Activated T-cell treated with anti-CD3 and anti-CD28 coated beads, Interleukin-2, amount 50 U/mL, for 24 hours (primary cell): ENCODE measurements at regions not wholly inside any gene's neighbourhood (a gene's known extent, or its start where the extent isn't known, plus 50 kb on each side); places are given as distances from the start of the nearest gene placed in this dataset.

Experiments used
- DNase-seq: peaks from one replicate; pipeline ENCODE4 v3.0.0-alpha.2; 2020
- H3K27ac Mint-ChIP-seq: 2 replicates; pipeline ENCODE4 v1.8.0; 2020; ENCODE audit warnings: mild to moderate bottlenecking, mixed read lengths
- H3K27me3 Mint-ChIP-seq: 2 replicates; pipeline ENCODE4 v1.8.0; 2020; ENCODE audit warnings: mixed read lengths
- H3K36me3 Mint-ChIP-seq: 2 replicates; pipeline ENCODE4 v1.8.0; 2020; ENCODE audit warnings: low read depth, mixed read lengths
- H3K4me1 Mint-ChIP-seq: 2 replicates; pipeline ENCODE4 v1.8.0; 2020; ENCODE audit warnings: low read depth, mixed read lengths
- H3K4me3 Mint-ChIP-seq: 2 replicates; pipeline ENCODE4 v1.8.0; 2020; ENCODE audit warnings: mild to moderate bottlenecking, moderate library complexity, mixed read lengths
- H3K9me3 Mint-ChIP-seq: 2 replicates; pipeline ENCODE4 v1.8.0; 2020; ENCODE audit warnings: mixed read lengths

DNA sequence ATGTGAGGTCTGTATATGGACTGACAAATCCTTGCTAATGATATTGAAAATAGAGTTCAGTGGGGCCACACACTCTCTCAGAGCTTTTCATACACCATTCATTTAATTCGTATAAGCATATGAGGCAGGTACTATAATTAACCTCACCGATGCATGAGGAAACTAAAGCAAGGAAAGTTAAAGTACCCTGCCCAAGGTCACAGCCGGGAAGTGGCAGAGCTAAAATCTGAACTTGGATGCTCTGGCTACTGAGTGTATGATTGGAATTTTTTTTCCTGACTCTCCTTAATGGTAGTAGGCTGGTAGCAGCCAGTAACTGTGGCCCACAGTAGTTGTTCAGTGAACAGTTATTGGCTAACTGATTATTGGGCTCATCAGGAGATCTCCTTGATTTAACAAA is 135.3 kb downstream of the NUDT12 start:
- H3K27me3 Mint-ChIP-seq = peaks cover 12% of the 10 kb centered on the region
- H3K4me3 Mint-ChIP-seq = no peak overlapping the region
- H3K9me3 Mint-ChIP-seq = no peaks in the 10 kb centered on the region
- DNase-seq = no peak
- no peaks in the 10 kb centered on the region for H3K4me1 Mint-ChIP-seq
- no peaks in the 10 kb centered on the region for H3K36me3 Mint-ChIP-seq
- no peak overlapping the region for H3K27ac Mint-ChIP-seq

GRCh38 chr5:103425686-103426454 is 136.7 kb downstream of the NUDT12 start:
- Mint-ChIP-seq H3K9me3 (no peaks in the 10 kb centered on the region), H3K4me3 (no peak overlapping the region), H3K4me1 (no peaks in the 10 kb centered on the region), H3K27ac (no peak overlapping the region), H3K36me3 (no peaks in the 10 kb centered on the region), H3K27me3 (peaks cover 10% of the 10 kb centered on the region)
- no peak for DNase-seq

GRCh38 chr5:103424453-103425205 is 138.0 kb downstream of the NUDT12 start:
- Mint-ChIP-seq H3K36me3 (no peaks in the 10 kb centered on the region), H3K9me3 (no peaks in the 10 kb centered on the region), H3K4me3 (no peak overlapping the region), H3K4me1 (no peaks in the 10 kb centered on the region), H3K27me3 (peaks cover 14% of the 10 kb centered on the region), H3K27ac (no peak overlapping the region)
- DNase-seq = no peak

- DNase-seq = no peak
- no peak overlapping the region for H3K27ac Mint-ChIP-seq
- H3K36me3 Mint-ChIP-seq = no peaks in the 10 kb centered on the region
- no peak overlapping the region for H3K4me3 Mint-ChIP-seq
- no peaks in the 10 kb centered on the region for H3K4me1 Mint-ChIP-seq
- H3K27me3 Mint-ChIP-seq = peaks cover 14% of the 10 kb centered on the region
- H3K9me3 Mint-ChIP-seq = no peaks in the 10 kb centered on the region
Observed at GRCh38 chr5:103424026-103424425, 138.6 kb downstream of the NUDT12 start.

DNA sequence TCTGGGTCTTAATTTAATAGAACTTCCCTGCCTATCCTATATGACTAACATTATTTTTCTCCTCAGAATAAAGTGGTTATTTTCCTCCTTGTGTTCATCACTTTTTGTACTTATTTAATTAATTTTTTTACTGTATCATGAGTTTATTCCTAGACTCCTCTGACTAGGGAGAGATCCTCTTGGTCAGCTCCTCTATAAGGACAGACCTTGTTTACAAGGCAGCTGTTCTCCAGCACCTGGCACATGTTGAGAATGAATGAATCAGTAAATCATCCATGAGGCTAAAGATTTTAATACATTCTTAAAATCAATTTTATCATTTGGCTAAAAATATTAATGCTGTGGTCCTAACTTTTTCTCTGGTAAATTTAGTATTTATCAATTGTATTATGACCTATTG is 139.8 kb downstream of the NUDT12 start:
- Mint-ChIP-seq H3K4me1 (no peaks in the 10 kb centered on the region), H3K27ac (no peak overlapping the region), H3K4me3 (no peak overlapping the region), H3K9me3 (no peaks in the 10 kb centered on the region), H3K36me3 (no peaks in the 10 kb centered on the region), H3K27me3 (peaks cover 12% of the 10 kb centered on the region)
- no peak for DNase-seq

DNA sequence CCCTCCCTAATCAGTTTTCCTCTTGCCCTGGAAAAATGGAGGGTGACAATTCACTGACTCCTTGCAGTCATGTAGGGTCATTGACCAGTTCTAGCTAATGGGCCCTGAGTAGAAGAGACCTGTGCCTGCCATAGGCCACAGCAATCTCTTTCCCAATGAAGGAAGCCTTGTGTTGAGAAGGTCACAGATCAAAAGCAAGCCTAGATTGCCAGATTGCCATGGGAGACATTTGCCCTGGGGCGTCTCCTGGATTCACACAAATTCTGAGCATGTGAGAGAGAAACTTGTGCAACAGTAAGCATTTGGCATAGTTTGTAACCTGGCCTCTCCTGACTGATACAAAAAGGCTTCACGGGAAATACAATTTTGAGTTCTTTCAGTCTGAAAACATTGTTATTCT is 148.0 kb downstream of the NUDT12 start:
- H3K4me3 Mint-ChIP-seq = no peak overlapping the region
- peaks cover 17% of the 10 kb centered on the region for H3K27me3 Mint-ChIP-seq
- H3K9me3 Mint-ChIP-seq = no peaks in the 10 kb centered on the region
- no peaks in the 10 kb centered on the region for H3K4me1 Mint-ChIP-seq
- H3K36me3 Mint-ChIP-seq = no peaks in the 10 kb centered on the region
- H3K27ac Mint-ChIP-seq = no peak overlapping the region
- no peak for DNase-seq

GRCh38 chr5:103411711-103412110 is 150.9 kb downstream of the NUDT12 start:
- Mint-ChIP-seq H3K4me3 (no peak overlapping the region), H3K4me1 (no peaks in the 10 kb centered on the region), H3K27ac (no peak overlapping the region), H3K9me3 (no peaks in the 10 kb centered on the region), H3K36me3 (no peaks in the 10 kb centered on the region), H3K27me3 (peaks cover 30% of the 10 kb centered on the region)
- DNase-seq = no peak

DNA sequence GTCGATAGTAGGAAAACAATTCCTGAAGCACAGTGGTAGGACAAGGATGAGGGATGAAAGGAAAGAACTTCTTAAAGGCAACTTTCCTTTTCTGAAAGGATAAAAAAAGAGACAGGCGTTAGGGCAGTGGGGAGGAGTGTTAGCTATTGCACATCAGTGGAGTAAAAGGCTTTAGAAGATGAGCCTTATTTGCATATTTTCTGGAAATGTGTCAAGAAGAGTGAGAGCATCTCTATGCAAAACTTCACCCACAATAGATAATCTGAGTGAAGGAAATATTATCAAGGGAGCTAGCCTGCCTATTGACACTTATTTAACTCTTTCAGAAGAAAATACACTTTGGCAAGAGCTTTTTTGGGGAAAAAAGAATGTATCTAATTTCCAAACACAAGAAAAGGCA is 151.6 kb downstream of the MACIR start:
- Mint-ChIP-seq H3K36me3 (no peaks in the 10 kb centered on the region), H3K27me3 (peaks cover 28% of the 10 kb centered on the region), H3K9me3 (no peaks in the 10 kb centered on the region), H3K27ac (no peak overlapping the region), H3K4me1 (no peaks in the 10 kb centered on the region), H3K4me3 (no peak overlapping the region)
- no peak for DNase-seq

DNA sequence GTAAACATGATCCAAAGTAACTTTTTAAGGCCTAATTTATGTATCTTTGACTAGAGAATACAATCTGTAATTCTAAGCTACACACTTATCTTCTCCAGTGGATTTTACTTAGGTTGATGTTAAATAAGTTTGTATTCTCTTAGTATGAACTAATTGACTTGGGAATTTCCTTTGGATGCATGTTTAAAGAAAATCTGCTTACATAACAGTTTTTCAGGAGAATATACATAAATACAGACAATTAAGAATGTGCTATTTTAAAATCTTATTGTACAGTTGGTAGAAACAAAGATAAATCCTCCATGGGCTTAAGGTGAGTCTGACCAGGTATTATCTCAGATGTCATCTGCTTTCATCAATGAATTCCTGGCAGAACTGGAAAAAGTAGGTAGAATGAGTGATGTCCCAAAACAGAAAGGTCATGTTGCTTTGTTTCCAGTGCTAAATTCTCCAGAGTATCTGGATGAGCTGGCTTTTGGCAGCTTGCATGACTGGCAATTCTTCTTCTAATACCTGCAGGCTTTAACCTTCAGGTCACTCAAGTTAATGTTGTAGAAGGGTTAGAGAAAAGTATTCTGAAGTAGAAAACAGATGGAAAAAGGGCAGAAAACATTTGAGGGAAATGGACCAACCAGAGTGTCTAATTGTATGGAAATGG is 150.6 kb downstream of the MACIR start:
- Mint-ChIP-seq H3K9me3 (no peaks in the 10 kb centered on the region), H3K4me3 (no peak overlapping the region), H3K4me1 (no peaks in the 10 kb centered on the region), H3K36me3 (no peaks in the 10 kb centered on the region), H3K27me3 (peaks cover 24% of the 10 kb centered on the region), H3K27ac (no peak overlapping the region)
- no peak for DNase-seq

- Mint-ChIP-seq H3K27ac (no peak overlapping the region), H3K27me3 (peaks cover 26% of the 10 kb centered on the region), H3K9me3 (no peaks in the 10 kb centered on the region), H3K4me3 (no peak overlapping the region), H3K4me1 (no peaks in the 10 kb centered on the region), H3K36me3 (no peaks in the 10 kb centered on the region)
- no peak for DNase-seq
Observed at GRCh38 chr5:103408408-103408807, 149.8 kb downstream of the MACIR start.

DNA sequence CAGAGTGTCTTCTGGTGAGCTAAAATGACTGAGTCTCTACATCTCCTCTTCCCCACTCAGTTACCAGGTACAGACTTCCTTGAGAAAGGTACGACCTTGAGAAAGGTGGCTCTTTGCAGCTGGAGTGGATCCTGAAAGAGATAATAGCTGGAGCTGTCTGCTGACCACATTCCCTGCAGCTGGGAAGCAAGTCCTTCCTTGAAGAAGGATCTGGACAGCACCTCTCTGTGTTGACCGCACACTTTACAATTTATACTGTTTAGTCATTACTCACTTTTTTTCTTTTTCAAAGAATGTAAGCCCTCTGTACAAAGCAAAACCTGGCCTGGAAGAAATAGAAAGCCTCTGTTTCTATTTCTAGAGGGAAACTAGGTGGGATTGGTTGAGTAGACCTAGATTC is 148.8 kb downstream of the MACIR start:
- Mint-ChIP-seq H3K9me3 (no peaks in the 10 kb centered on the region), H3K36me3 (no peaks in the 10 kb centered on the region), H3K4me3 (no peak overlapping the region), H3K4me1 (no peaks in the 10 kb centered on the region), H3K27me3 (peaks cover 27% of the 10 kb centered on the region), H3K27ac (no peak overlapping the region)
- no peak for DNase-seq

DNA sequence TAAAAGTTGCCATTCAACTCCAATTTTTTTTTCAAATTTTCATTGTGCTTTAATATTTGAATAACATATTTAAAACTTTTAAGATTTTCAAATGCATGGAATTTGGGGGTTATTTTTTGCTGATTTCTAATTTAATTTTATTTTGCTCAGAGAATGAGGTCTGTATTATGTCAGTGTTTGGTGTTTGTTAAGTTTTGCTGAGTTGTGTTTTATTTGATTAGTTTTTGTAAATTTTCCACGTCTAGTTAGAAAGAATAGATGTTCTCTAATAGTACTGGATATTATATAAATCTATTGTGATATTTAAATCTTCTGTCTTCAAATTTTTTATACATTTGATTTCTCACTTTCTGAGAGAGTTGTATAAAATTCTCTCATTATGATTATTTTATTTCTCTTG is 145.9 kb downstream of the MACIR start:
- Mint-ChIP-seq H3K27me3 (peaks cover 22% of the 10 kb centered on the region), H3K4me1 (no peaks in the 10 kb centered on the region), H3K4me3 (no peak overlapping the region), H3K27ac (no peak overlapping the region), H3K9me3 (no peaks in the 10 kb centered on the region), H3K36me3 (no peaks in the 10 kb centered on the region)
- DNase-seq = no peak

DNA sequence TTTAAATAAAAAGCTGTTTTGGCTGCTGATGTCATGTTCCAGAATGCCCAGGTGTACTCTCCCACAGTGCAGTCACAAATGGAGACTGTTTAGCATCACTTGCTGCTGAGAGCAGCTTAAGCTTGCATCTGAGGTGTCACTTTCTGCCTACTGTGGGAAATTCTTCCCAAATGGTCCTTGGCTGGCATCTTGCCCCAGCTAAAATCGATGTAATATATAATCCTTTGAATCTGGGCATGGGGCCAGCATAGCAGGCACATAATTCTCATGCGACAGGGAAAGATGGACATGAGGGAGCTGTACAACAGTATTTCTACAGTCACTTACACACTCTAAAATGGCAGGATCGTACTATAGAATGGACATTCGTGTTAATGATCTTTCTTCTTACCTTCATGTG is 144.3 kb downstream of the MACIR start:
- no peak for DNase-seq
- Mint-ChIP-seq H3K4me1 (no peaks in the 10 kb centered on the region), H3K4me3 (no peak overlapping the region), H3K36me3 (no peaks in the 10 kb centered on the region), H3K9me3 (no peaks in the 10 kb centered on the region), H3K27ac (no peak overlapping the region), H3K27me3 (peaks cover 23% of the 10 kb centered on the region)

DNA sequence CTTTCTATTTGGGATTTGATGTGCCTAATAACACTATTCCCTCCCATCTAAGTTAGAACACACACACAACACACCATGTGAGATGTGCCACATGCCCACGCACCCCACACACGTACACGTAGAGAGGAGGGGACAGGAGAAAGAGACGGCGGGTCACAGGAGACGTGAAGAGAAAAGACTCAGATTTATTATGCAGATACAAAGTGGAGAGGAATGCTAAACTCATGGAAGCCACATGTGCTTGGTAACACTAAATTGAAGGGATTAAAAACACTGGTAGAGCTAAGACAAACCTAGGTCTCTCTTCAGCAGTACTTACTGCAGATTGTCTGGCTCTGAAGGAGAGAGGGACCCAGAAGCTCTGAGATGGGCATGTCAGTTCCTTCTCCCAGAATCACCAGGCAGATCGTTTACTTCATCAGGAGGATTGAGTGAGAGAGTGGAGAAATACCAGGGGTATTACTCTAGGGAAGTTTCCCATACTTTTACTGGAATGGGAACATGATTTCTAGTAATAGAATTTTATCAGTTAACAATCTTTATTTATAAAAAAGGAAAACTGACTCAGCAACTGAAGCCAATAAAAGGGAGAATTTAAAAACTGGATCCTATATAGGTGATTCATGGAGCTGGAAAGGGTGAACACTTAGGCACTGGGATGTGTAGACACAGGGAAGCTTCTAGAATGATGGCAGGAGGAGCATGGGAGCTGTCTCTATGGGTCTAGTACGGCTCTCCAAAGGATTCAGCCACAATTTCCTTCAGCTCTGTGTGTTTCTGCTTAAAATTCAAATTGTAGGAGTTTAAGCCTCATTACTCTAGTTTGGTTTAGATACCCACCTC is 139.4 kb downstream of the MACIR start:
- Mint-ChIP-seq H3K9me3 (no peaks in the 10 kb centered on the region), H3K4me1 (peaks cover 7% of the 10 kb centered on the region), H3K4me3 (no peak overlapping the region), H3K36me3 (no peaks in the 10 kb centered on the region), H3K27me3 (peaks cover 11% of the 10 kb centered on the region), H3K27ac (no peak overlapping the region)
- no peak for DNase-seq
